Panc1 (cell line): ENCODE measurements at regions not wholly inside any gene's neighbourhood (a gene's known extent, or its start where the extent isn't known, plus 50 kb on each side); places are given as distances from the start of the nearest gene placed in this dataset.

Source experiments
- ATAC-seq: fragments of 200-7000 bp; cut with Tn5 transposase; 2 replicates; pipeline ENCODE4 v1.9.1; 2020; ENCODE audit warnings: mild to moderate bottlenecking, moderate library complexity
- BruUV-seq: library from RNA; stranded (reverse); fragments of 400-500 nt; replicated peaks from 2 replicates; lab custom pipeline; 2021; lab: Mats Ljungman, UMichigan
- CTCF ChIA-PET: fragments of 300-600 bp; sonication (Branson Sonifier 250); formaldehyde crosslinking; loops from one replicate; lab custom pipeline; 2022; ENCODE audit warnings: antibody characterized with exemption; lab: Charles Lee
- POLR2A ChIA-PET: fragments of 300-600 bp; sonication (Branson Sonifier 250); formaldehyde crosslinking; loops from one replicate; lab custom pipeline; 2022; ENCODE audit warnings: antibody characterized with exemption; lab: Charles Lee
- DNase-seq: peaks from one replicate; pipeline ENCODE4 v3.0.0-alpha.2; 2010; ENCODE audit warnings: low read depth, low spot score
- H3K27ac ChIP-seq: 2 replicates; pipeline ENCODE4 v1.5.1; 2011; ENCODE audit warnings: mild to moderate bottlenecking, low read length, inconsistent platforms
- H3K27me3 ChIP-seq: fragments of 200-500 bp; sonication (Bioruptor generic); 2 replicates; pipeline ENCODE4 v1.6.0; 2014; ENCODE audit warnings: low read length, inconsistent platforms; ENCODE audit not compliant: control insufficient read depth, insufficient read depth
- H3K36me3 ChIP-seq: fragments of 200-500 bp; sonication (Bioruptor generic); 2 replicates; pipeline ENCODE4 v1.5.1; 2014; ENCODE audit warnings: inconsistent platforms, mild to moderate bottlenecking, low read length, moderate library complexity; ENCODE audit not compliant: control insufficient read depth, insufficient read depth
- H3K4me1 ChIP-seq: 2 replicates; pipeline ENCODE4 v1.5.1; 2011; ENCODE audit warnings: inconsistent platforms, mild to moderate bottlenecking, low read length, moderate library complexity; ENCODE audit not compliant: control insufficient read depth, insufficient read depth
- H3K4me3 ChIP-seq, 2 experiments: 2 replicates each; pipeline ENCODE4 v1.5.1; 2011 to 2012; ENCODE audit warnings: low read depth in 2 of 2, low read length in 2 of 2, mild to moderate bottlenecking in 2 of 2, inconsistent platforms in 1 of 2, moderate library complexity in 1 of 2
- H3K9me3 ChIP-seq: fragments of 200-500 bp; sonication (Bioruptor generic); 2 replicates; pipeline ENCODE4 v1.5.1; 2014; ENCODE audit warnings: low read depth, mild to moderate bottlenecking, inconsistent platforms, low read length, moderate library complexity; ENCODE audit not compliant: control insufficient read depth, insufficient read depth
- POLR2AphosphoS5 ChIP-seq: IDR thresholded peaks from 2 replicates; pipeline ENCODE4 v1.6.1; 2012; ENCODE audit warnings: mild to moderate bottlenecking, low read depth, low read length, moderate library complexity
- SIN3A ChIP-seq: IDR thresholded peaks from 2 replicates; pipeline ENCODE4 v1.6.1; 2012; ENCODE audit warnings: low read depth, mild to moderate bottlenecking, low read length, moderate library complexity, borderline replicate concordance; ENCODE audit not compliant: insufficient read depth
- TCF7L2 ChIP-seq: IDR thresholded peaks from 2 replicates; pipeline ENCODE4 v1.6.1; 2011; ENCODE audit warnings: mild to moderate bottlenecking, low read depth, low read length, inconsistent platforms
- in situ Hi-C: cut with HindIII; loops from 2 replicates; pipeline ENCODE4 v1.10.0; 2016; ENCODE audit warnings: low sequenced_read_pairs, low pct_unique_long_range_greater_than_20kb
- intact Hi-C: fragments of 100-400 bp; cut with micrococcal nuclease; formaldehyde crosslinking; loops from one replicate; pipeline ENCODE4 v1.10.0; 2022; ENCODE audit not compliant: unreplicated experiment
- TF ChIP-seq, protein P1 (sequence below): fragments of 450-650 bp; IDR thresholded peaks from 2 replicates; pipeline ENCODE4 v1.5.1; 2017; ENCODE audit warnings: mild to moderate bottlenecking
- TF ChIP-seq, protein P2 (sequence below), 2 experiments: IDR thresholded peaks; 2 replicates each; pipeline ENCODE4 v1.6.1; 2011 to 2012; ENCODE audit warnings: low read depth in 2 of 2, control low read depth in 1 of 2, low read length in 1 of 2, mild to moderate bottlenecking in 1 of 2, moderate library complexity in 1 of 2; ENCODE audit not compliant: insufficient read depth in 1 of 2

DNA sequence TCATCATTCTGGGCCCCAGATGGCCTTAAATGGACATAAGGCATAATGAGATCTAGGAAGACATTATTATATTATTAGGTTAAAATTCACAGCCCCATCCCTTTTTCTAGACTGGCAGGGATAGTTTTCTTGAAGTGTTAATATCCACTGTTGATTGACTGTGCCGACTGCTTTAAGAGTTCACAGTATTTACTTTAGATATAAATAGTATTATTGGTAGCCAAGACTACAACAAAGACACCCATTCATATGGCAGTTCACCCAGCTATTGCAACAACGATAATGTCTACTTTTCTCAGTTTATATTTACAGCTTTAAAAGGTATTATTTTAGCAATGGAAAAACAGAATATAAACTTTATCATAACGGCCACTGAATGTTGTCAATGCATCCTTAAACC is 922.2 kb upstream of the POU3F4 start:
- ChIA-PET CTCF (no interaction called here), POLR2A (interaction anchor here (0.6 kb wide), 1 partner anchor 10 kb away, joined by 3 read pairs; no protein-coding TSS in a partner anchor)
- Histone ChIP-seq H3K27me3 (no peaks in the 10 kb centered on the region), H3K27ac (no peak overlapping the region), H3K4me3 (no peak overlapping the region), H3K36me3 (no peaks in the 10 kb centered on the region), H3K4me1 (no peaks in the 10 kb centered on the region), H3K9me3 (no peaks in the 10 kb centered on the region)
- no TSS peak for BruUV-seq
- in situ Hi-C loops, result no loop called here
- ATAC-seq, result no peak
- no peak for DNase-seq
- TF ChIP-seq, protein P1, sequence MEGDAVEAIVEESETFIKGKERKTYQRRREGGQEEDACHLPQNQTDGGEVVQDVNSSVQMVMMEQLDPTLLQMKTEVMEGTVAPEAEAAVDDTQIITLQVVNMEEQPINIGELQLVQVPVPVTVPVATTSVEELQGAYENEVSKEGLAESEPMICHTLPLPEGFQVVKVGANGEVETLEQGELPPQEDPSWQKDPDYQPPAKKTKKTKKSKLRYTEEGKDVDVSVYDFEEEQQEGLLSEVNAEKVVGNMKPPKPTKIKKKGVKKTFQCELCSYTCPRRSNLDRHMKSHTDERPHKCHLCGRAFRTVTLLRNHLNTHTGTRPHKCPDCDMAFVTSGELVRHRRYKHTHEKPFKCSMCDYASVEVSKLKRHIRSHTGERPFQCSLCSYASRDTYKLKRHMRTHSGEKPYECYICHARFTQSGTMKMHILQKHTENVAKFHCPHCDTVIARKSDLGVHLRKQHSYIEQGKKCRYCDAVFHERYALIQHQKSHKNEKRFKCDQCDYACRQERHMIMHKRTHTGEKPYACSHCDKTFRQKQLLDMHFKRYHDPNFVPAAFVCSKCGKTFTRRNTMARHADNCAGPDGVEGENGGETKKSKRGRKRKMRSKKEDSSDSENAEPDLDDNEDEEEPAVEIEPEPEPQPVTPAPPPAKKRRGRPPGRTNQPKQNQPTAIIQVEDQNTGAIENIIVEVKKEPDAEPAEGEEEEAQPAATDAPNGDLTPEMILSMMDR, result no peak
- TF ChIP-seq SIN3A, result no peak
- TF ChIP-seq POLR2AphosphoS5, result no peak
- no peak for TF ChIP-seq TCF7L2
- TF ChIP-seq, protein P2, sequence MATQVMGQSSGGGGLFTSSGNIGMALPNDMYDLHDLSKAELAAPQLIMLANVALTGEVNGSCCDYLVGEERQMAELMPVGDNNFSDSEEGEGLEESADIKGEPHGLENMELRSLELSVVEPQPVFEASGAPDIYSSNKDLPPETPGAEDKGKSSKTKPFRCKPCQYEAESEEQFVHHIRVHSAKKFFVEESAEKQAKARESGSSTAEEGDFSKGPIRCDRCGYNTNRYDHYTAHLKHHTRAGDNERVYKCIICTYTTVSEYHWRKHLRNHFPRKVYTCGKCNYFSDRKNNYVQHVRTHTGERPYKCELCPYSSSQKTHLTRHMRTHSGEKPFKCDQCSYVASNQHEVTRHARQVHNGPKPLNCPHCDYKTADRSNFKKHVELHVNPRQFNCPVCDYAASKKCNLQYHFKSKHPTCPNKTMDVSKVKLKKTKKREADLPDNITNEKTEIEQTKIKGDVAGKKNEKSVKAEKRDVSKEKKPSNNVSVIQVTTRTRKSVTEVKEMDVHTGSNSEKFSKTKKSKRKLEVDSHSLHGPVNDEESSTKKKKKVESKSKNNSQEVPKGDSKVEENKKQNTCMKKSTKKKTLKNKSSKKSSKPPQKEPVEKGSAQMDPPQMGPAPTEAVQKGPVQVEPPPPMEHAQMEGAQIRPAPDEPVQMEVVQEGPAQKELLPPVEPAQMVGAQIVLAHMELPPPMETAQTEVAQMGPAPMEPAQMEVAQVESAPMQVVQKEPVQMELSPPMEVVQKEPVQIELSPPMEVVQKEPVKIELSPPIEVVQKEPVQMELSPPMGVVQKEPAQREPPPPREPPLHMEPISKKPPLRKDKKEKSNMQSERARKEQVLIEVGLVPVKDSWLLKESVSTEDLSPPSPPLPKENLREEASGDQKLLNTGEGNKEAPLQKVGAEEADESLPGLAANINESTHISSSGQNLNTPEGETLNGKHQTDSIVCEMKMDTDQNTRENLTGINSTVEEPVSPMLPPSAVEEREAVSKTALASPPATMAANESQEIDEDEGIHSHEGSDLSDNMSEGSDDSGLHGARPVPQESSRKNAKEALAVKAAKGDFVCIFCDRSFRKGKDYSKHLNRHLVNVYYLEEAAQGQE (IDR thresholded peaks at IDR 0.05; ENCODE audit: insufficient read depth in 1 of 2, low read depth in 2 of 2, low read length in 1 of 2), result no peak
- intact Hi-C loops, result no loop called here

DNA sequence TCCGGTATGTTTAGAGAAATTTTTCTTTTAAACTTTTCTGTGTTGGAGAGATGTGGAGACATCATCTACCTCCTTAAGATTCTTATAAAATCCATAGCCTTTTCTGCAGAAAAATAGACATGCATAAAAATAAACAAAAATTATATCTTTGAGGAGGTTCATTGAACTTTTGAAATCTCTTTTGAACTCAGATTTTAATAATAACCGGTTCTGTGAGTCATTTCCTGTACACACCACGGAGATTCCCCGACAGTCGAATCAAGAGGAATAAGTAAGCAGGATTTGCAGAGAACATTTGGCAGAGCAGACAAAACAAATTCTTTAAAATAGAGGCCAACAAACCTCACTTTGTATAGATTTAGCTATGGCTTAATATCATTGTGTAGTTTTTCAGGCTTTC is 918.7 kb upstream of the POU3F4 start:
- no TSS peak for BruUV-seq
- in situ Hi-C loops, result no loop called here
- ChIA-PET POLR2A (no interaction called here), CTCF (no interaction called here)
- H3K4me3 ChIP-seq, result no peak overlapping the region
- no peak for TF ChIP-seq POLR2AphosphoS5
- TF ChIP-seq, protein P1, result no peak
- TF ChIP-seq, protein P2 (IDR thresholded peaks at IDR 0.05; ENCODE audit: insufficient read depth in 1 of 2, low read depth in 2 of 2, low read length in 1 of 2), result no peak
- TF ChIP-seq SIN3A, result no peak
- no peak for TF ChIP-seq TCF7L2
- intact Hi-C loops, result no loop called here
- no peak for DNase-seq
- ATAC-seq, result no peak
- H3K36me3 ChIP-seq, result no peaks in the 10 kb centered on the region
- no peaks in the 10 kb centered on the region for H3K9me3 ChIP-seq
- no peaks in the 10 kb centered on the region for H3K4me1 ChIP-seq
- H3K27ac ChIP-seq, result no peak overlapping the region
- no peaks in the 10 kb centered on the region for H3K27me3 ChIP-seq
